Chondrocyte (in vitro differentiated cells): ENCODE measurements at regions not wholly inside any gene's neighbourhood (a gene's known extent, or its start where the extent isn't known, plus 50 kb on each side); places are given as distances from the start of the nearest gene placed in this dataset.

Experiments used
- DNase-seq: peaks from one replicate; pipeline ENCODE4 v3.0.0; 2021; ENCODE audit warnings: mixed read lengths, low spot score
- H3K27ac Mint-ChIP-seq: one replicate; pipeline ENCODE4 v1.8.0; 2021; ENCODE audit warnings: mild to moderate bottlenecking, moderate library complexity, mixed read lengths; ENCODE audit not compliant: unreplicated experiment
- H3K27me3 Mint-ChIP-seq: 2 replicates; pipeline ENCODE4 v1.8.0; 2021; ENCODE audit warnings: low read depth, mixed read lengths
- H3K36me3 Mint-ChIP-seq: 2 replicates; pipeline ENCODE4 v1.8.0; 2021; ENCODE audit warnings: low read depth, mixed read lengths
- H3K4me1 Mint-ChIP-seq: 2 replicates; pipeline ENCODE4 v1.8.0; 2021; ENCODE audit warnings: low read depth, mild to moderate bottlenecking, mixed read lengths
- H3K4me3 Mint-ChIP-seq: one replicate; pipeline ENCODE4 v1.8.0; 2021; ENCODE audit warnings: mild to moderate bottlenecking, moderate library complexity, mixed read lengths; ENCODE audit not compliant: unreplicated experiment
- H3K9me3 Mint-ChIP-seq: 2 replicates; pipeline ENCODE4 v1.8.0; 2021; ENCODE audit warnings: low read depth, mixed read lengths
- CTCF ChIP-seq: fragments of 200-600 bp; sonication (generic); IDR thresholded peaks from 2 replicates; pipeline ENCODE4 v1.5.0; 2021; ENCODE audit warnings: antibody characterized with exemption, mild to moderate bottlenecking, moderate library complexity

GRCh38 chr3:137217733-137218132, 259.9 kb downstream of the IL20RB start:
- Mint-ChIP-seq H3K4me3 (no peak overlapping the region), H3K4me1 (no peaks in the 10 kb centered on the region), H3K36me3 (no peaks in the 10 kb centered on the region), H3K27ac (no peak overlapping the region), H3K27me3 (peaks cover 2% of the 10 kb centered on the region), H3K9me3 (peaks cover 11% of the 10 kb centered on the region)
- peak; percentile 39 for TF ChIP-seq CTCF
- DNase-seq, result no peak

- H3K9me3 Mint-ChIP-seq, result peaks cover 5% of the 10 kb centered on the region
- no peak overlapping the region for H3K27ac Mint-ChIP-seq
- no peaks in the 10 kb centered on the region for H3K4me1 Mint-ChIP-seq
- no peak for TF ChIP-seq CTCF
- no peak overlapping the region for H3K4me3 Mint-ChIP-seq
- H3K36me3 Mint-ChIP-seq, result no peaks in the 10 kb centered on the region
- no peak for DNase-seq
- H3K27me3 Mint-ChIP-seq, result peaks cover 1% of the 10 kb centered on the region
These were observed 262.1 kb downstream of the IL20RB start for GRCh38 chr3:137219801-137220445.

GRCh38 chr3:137222736-137223225, 265.0 kb downstream of the IL20RB start:
- Mint-ChIP-seq H3K9me3 (peaks cover 5% of the 10 kb centered on the region), H3K4me3 (no peak overlapping the region), H3K36me3 (no peaks in the 10 kb centered on the region), H3K27me3 (peaks cover 6% of the 10 kb centered on the region), H3K27ac (no peak overlapping the region), H3K4me1 (no peaks in the 10 kb centered on the region)
- no peak for DNase-seq
- TF ChIP-seq CTCF, result no peak

- DNase-seq, result no peak
- H3K27ac Mint-ChIP-seq, result no peak overlapping the region
- no peak for TF ChIP-seq CTCF
These were observed 266.7 kb downstream of the IL20RB start for GRCh38 chr3:137224464-137224863.

GRCh38 chr3:137242836-137243400, 285.1 kb downstream of the IL20RB start:
- peaks cover 2% of the 10 kb centered on the region for H3K9me3 Mint-ChIP-seq
- H3K36me3 Mint-ChIP-seq, result no peaks in the 10 kb centered on the region
- DNase-seq, result no peak
- TF ChIP-seq CTCF, result no peak
- no peak overlapping the region for H3K27ac Mint-ChIP-seq
- no peaks in the 10 kb centered on the region for H3K4me1 Mint-ChIP-seq
- H3K27me3 Mint-ChIP-seq, result no peaks in the 10 kb centered on the region
- no peak overlapping the region for H3K4me3 Mint-ChIP-seq

More at GRCh38 chr3:137224464-137224863, 266.7 kb downstream of the IL20RB start:
- no peaks in the 10 kb centered on the region for H3K36me3 Mint-ChIP-seq
- H3K4me3 Mint-ChIP-seq, result no peak overlapping the region
- no peaks in the 10 kb centered on the region for H3K4me1 Mint-ChIP-seq
- H3K9me3 Mint-ChIP-seq, result peaks cover 5% of the 10 kb centered on the region
- peaks cover 10% of the 10 kb centered on the region for H3K27me3 Mint-ChIP-seq
